T-helper 1 cell treated with Interleukin-12 subunit alpha and Interleukin-12 subunit beta and Interleukin-4 antibody, amounts not matched to agents 30 ng/mL and 1 ng/mL, for 36 hours (primary cell): ENCODE measurements at regions not wholly inside any gene's neighbourhood (a gene's known extent, or its start where the extent isn't known, plus 50 kb on each side); places are given as distances from the start of the nearest gene placed in this dataset.

Source experiments
- intact Hi-C: fragments of 100-400 bp; cut with micrococcal nuclease; formaldehyde crosslinking; loops from one replicate; pipeline ENCODE4 v1.15.1; 2024

DNA sequence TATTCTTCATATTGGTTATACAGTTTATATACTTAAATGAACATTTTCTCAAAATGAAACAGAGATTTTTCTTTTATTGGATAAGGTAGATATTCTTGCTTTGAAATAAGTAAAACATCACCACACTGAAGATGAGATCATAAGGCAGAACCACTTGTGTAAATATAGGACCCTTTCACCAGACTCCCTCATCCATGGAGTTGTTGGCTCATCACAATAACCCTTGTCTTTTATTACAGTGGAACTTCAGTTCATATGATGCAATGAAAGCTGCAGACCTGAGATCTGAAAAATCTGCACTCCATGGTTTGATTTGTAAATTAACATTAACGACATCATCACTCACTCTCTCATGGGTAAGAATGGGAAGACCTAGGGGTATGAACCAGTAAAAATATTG is 51.9 kb upstream of the DBX2 start:
- intact Hi-C loops: no loop called here

DNA sequence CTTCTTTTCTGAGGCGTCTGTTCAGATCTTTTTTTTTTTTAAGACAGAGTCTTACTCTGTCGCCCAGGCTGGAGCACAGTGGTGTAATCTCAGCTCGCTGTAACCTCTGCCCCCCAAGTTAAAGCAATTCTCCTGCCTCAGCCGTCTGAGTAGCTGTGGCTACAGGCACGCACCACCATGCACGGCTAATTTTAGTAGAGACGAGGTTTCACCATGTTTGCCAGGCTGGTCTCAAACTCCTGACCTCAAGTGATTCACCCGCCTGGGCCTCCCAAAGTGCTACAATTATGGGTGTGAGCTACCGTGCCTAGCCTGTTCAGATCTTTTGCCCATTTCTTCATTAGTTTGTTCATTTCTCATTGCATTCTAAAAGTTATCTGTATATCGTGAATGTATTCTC is 55.1 kb upstream of the DBX2 start:
- intact Hi-C loops: no loop called here

DNA sequence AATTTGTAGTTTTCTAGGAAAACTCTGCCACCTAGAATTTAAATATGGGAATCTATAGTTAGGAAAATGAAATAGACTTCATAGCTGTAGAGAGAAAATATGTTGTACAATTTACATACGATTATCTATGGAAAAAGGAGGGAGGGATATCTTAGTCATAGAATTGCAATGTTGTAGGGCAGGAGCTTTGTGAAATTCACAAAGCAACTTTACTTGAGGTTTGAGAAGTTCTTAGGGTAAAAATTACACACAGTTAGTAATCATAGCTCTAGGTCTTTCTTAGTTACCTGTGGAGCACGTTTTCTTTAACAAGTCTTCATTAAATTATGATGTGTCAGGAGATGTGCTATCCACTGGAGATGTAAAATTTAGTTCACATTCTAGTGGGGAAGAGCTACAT is 61.4 kb upstream of the DBX2 start:
- intact Hi-C loops: no loop called here

DNA sequence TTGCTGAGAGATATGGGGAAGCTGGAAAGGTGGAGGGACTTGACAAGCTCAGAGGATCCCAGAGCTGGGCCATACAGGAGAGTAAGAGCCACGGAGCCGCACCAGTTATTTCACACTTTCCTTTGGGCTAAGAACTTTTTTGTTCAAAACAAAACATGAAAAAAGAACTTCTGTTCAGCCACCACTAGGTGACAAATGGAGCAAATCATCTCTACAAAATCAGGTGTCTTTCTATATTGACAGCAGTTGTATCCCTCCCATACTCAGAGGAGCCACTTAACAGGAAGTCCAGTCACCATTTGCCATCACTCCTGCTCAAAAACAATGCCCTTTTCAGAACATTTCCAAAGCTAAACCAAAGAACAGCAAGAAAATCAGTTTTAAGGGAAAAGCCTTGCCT is 70.3 kb upstream of the DBX2 start:
- intact Hi-C loops: no loop called here

- intact Hi-C loops: no loop called here
Observed at GRCh38 chr12:45122768-45123380, 72.0 kb upstream of the DBX2 start.

- intact Hi-C loops: no loop called here
Observed at GRCh38 chr12:45124485-45125155, 73.7 kb upstream of the DBX2 start.

DNA sequence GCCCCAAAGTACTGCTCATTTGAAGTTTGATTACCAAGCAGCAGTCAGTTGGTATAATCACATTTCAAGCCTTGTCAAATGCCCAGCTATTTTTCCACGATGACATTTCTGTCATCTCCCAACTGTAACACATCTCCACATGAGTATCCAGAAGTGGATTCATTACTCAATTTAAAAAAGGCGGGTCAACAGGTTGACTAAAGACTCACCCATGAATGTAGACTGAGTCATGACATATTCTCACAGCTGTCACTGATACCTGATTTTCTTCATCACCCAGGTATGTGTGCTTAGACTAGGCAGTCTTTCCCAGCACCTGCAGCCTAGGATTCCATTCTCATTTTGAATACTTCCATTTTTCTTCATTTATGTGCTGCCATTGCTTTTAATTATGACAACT is 75.1 kb upstream of the DBX2 start:
- intact Hi-C loops: no loop called here

GRCh38 chr12:45128637-45129036 is 77.7 kb upstream of the DBX2 start:
- intact Hi-C loops: no loop called here

GRCh38 chr12:45130881-45131281 is 80.0 kb upstream of the DBX2 start:
- intact Hi-C loops: loop anchor here (2.0 kb wide), 1 partner anchor 258 kb away; no protein-coding TSS in a partner anchor

GRCh38 chr12:45131506-45131905 is 80.6 kb upstream of the DBX2 start:
- intact Hi-C loops: loop anchor here (2.0 kb wide), 1 partner anchor 257 kb away; no protein-coding TSS in a partner anchor

DNA sequence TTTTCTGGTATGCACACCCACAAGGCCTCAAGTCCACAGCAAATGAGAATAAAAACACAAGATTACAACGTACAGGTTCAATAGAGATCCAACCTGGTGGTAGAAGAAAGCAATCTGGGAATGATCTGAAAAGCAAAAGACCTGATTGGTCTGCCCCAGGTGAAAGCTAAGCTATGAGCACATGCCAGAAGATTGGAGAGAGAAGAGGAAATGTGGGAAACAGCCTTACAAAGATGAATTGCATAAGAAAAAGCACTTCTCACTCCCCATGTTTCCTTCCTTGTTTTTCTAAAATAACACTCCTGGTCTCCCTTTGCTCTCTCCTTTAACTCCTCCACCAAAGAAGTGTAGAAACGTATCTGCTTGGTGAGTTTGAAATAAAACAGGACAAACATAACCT is 77.3 kb upstream of the ANO6 start:
- intact Hi-C loops: no loop called here

- intact Hi-C loops: no loop called here
Observed at GRCh38 chr12:45148006-45148405, 67.9 kb upstream of the ANO6 start.

DNA sequence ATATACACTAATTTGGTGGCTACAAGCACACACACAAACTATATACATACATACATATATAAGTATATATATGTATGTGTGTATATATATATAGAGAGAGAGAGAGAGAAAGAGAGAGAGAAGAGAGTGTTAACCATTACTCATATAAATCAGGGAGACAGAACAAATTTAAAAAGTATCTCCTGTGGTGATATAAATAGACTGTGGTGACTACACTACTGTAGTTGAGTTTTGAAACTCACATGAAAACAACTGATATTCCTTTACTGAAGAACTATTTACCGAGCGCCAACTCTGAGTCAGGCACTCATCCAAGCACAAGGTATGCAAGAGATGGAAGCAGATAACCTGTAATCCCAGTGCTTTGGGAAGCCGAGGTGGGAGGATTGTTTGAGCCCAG is 67.3 kb upstream of the ANO6 start:
- intact Hi-C loops: no loop called here

- intact Hi-C loops: no loop called here
Observed at GRCh38 chr12:45165284-45165683, 50.6 kb upstream of the ANO6 start.

GRCh38 chr12:45166056-45166455 is 49.8 kb upstream of the ANO6 start:
- intact Hi-C loops: no loop called here
